ENCODE measurements at regions not wholly inside any gene's neighbourhood (a gene's known extent, or its start where the extent isn't known, plus 50 kb on each side); places are given as distances from the start of the nearest gene placed in this dataset.
A peak's percentile ranks its signal among the peaks of the same experiment; 100 is the strongest.

DNA sequence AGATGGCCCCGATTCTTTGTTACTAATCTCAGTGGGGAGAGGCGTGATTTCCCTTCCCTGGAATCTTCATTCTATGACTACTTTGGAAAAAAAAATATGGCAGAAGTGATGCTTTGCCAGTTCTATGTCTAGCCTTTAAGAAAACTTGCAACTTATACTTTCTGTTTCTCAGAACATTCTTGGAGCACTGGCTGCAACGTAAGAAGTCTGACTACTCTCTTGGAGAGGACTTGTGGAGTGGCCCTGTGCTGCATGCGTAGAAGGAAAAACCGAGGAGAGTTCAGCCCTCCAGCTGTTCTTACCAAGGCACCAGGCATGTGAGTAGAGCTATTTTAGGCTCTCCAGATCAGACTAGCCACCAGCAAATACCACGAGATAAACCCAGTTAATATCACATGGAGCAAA lies 77.6 kb upstream of the STXBP5 start:
- ATAC-seq (peak; percentile 68 to 75), DNase-seq (no peak)
- Histone ChIP-seq H3K27ac (ENCODE audit: low read length) (no peak overlapping the region), H3K4me3 (ENCODE audit: low read length) (no peak overlapping the region), H3K27me3 (ENCODE audit: control insufficient read depth, insufficient read depth) (no peaks in the 10 kb centered on the region), H3K9me3 (ENCODE audit: control insufficient read depth, low read length) (no peaks in the 10 kb centered on the region), H3K4me1 (ENCODE audit: control insufficient read depth, insufficient read depth, low read length) (no peaks in the 10 kb centered on the region)
- 60% methylated on average over 6 of the region's 6 CpGs for WGBS
- intact Hi-C loops (cut with DNase I) = no loop called here

GRCh38 chr6:147127587-147127986 lies 76.6 kb upstream of the STXBP5 start:
- no peak for DNase-seq
- no peak for ATAC-seq
- no peak overlapping the region for H3K27ac ChIP-seq (ENCODE audit: low read length)
- H3K4me1 ChIP-seq (ENCODE audit: control insufficient read depth, insufficient read depth, low read length) = peaks cover 2% of the 10 kb centered on the region
- intact Hi-C loops (cut with DNase I) = no loop called here
- 81% methylated on average over 2 of the region's 2 CpGs for WGBS
- no peaks in the 10 kb centered on the region for H3K27me3 ChIP-seq (ENCODE audit: control insufficient read depth, insufficient read depth)
- H3K4me3 ChIP-seq (ENCODE audit: low read length) = no peak overlapping the region
- no peaks in the 10 kb centered on the region for H3K9me3 ChIP-seq (ENCODE audit: control insufficient read depth, low read length)

GRCh38 chr6:147128056-147128455 lies 76.2 kb upstream of the STXBP5 start:
- DNase-seq = no peak
- H3K27me3 ChIP-seq (ENCODE audit: control insufficient read depth, insufficient read depth) = no peaks in the 10 kb centered on the region
- intact Hi-C loops (cut with DNase I) = no loop called here

DNA sequence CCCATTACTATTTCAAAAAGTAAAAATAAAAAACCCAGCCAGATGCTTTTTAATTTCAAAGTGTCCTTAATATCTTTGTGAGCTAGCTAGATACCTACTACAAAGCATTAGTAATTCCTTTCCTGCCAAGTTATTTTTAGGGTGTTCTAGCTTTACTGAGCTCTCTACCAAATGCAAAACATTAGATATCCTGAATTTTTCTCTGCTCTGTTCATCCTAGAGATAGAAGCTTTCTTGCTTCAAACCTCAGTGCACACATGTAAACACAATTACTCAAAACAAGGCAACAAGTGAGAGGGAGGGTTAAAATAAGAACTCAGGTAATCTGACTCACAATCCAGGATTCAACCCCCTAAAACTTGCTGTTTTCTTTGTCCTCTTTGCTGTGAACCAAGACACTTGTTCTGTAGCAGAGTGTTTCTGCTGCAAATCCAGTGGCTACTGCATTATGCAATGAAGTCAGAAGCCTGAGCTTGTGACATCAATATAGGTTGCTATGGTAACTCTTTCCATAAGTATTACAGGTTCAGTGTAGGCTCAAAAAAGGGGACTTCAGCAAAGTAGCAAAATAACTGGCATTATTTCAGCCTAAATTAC lies 72.6 kb upstream of the STXBP5 start:
- peaks cover 2% of the 10 kb centered on the region for H3K4me1 ChIP-seq (ENCODE audit: control insufficient read depth, insufficient read depth, low read length)
- ATAC-seq (no peak), DNase-seq (no peak)
- H3K4me3 ChIP-seq (ENCODE audit: low read length) = no peak overlapping the region
- H3K27me3 ChIP-seq (ENCODE audit: control insufficient read depth, insufficient read depth) = no peaks in the 10 kb centered on the region
- intact Hi-C loops (cut with DNase I) = no loop called here
- H3K9me3 ChIP-seq (ENCODE audit: control insufficient read depth, low read length) = no peaks in the 10 kb centered on the region
- H3K27ac ChIP-seq (ENCODE audit: low read length) = no peak overlapping the region

More at GRCh38 chr6:147128056-147128455, 76.2 kb upstream of the STXBP5 start:
- WGBS = 96% methylated on average over 2 of the region's 2 CpGs
- no peak overlapping the region for H3K4me3 ChIP-seq (ENCODE audit: low read length)
- no peak overlapping the region for H3K27ac ChIP-seq (ENCODE audit: low read length)
- ATAC-seq = no peak
- H3K4me1 ChIP-seq (ENCODE audit: control insufficient read depth, insufficient read depth, low read length) = peaks cover 2% of the 10 kb centered on the region
- H3K9me3 ChIP-seq (ENCODE audit: control insufficient read depth, low read length) = no peaks in the 10 kb centered on the region

GRCh38 chr6:147132889-147133288 lies 71.3 kb upstream of the STXBP5 start:
- DNase-seq = no peak
- Histone ChIP-seq H3K9me3 (ENCODE audit: control insufficient read depth, low read length) (no peaks in the 10 kb centered on the region), H3K4me1 (ENCODE audit: control insufficient read depth, insufficient read depth, low read length) (peaks cover 2% of the 10 kb centered on the region), H3K27ac (ENCODE audit: low read length) (no peak overlapping the region), H3K27me3 (ENCODE audit: control insufficient read depth, insufficient read depth) (no peaks in the 10 kb centered on the region), H3K4me3 (ENCODE audit: low read length) (no peak overlapping the region)
- intact Hi-C loops (cut with DNase I) = no loop called here
- no peak for ATAC-seq
- WGBS = 93% methylated on average over 3 of the region's 3 CpGs

DNA sequence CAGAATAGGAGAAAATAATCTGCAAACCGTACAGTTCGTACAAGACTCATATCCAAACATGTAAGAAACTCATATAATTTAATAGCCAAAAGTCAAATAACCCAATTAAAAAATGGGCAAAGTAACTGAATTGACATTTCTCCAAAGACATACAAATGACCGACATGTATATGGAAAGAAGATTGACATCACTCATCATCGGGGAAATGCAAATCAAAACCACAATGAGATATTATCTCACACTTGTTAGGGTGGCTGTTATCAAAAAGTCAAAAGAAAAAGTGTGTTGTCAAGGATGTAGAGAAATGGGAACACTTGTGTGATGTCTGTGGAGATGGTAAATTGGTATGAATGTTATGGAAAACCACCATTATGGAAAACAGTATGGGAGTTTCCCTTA lies 70.5 kb upstream of the STXBP5 start:
- no peak for DNase-seq
- no peak overlapping the region for H3K27ac ChIP-seq (ENCODE audit: low read length)
- intact Hi-C loops (cut with DNase I) = no loop called here
- H3K9me3 ChIP-seq (ENCODE audit: control insufficient read depth, low read length) = no peaks in the 10 kb centered on the region
- no peak overlapping the region for H3K4me3 ChIP-seq (ENCODE audit: low read length)
- H3K27me3 ChIP-seq (ENCODE audit: control insufficient read depth, insufficient read depth) = no peaks in the 10 kb centered on the region
- peaks cover 2% of the 10 kb centered on the region for H3K4me1 ChIP-seq (ENCODE audit: control insufficient read depth, insufficient read depth, low read length)
- 93% methylated on average over 4 of the region's 4 CpGs for WGBS
- no peak for ATAC-seq

DNA sequence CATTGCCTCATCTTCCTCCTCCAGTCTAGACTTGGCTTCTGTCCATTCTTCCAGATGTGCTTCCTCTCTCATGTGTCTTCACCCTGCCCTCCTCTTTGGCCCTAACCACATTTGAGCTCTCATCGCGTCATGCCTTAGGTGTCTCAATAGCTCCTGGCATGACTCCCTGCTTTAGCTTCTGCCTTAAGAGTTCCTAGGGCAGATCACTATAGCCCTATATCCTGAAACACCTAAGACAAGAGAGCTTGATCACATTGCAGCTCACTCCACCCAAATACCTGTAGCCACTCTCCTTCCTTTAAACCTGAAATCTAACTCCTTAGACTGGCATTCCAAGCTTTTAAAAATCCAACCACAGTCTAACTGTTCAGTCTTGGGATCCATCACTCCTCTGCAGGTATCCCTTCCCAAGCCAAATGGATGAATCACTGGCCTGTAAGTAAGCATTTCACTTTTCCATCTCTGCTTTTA lies 69.0 kb upstream of the STXBP5 start:
- peaks cover 2% of the 10 kb centered on the region for H3K4me1 ChIP-seq (ENCODE audit: control insufficient read depth, insufficient read depth, low read length)
- H3K27ac ChIP-seq (ENCODE audit: low read length) = no peak overlapping the region
- H3K9me3 ChIP-seq (ENCODE audit: control insufficient read depth, low read length) = no peaks in the 10 kb centered on the region
- no peaks in the 10 kb centered on the region for H3K27me3 ChIP-seq (ENCODE audit: control insufficient read depth, insufficient read depth)
- peak in 1 of 3 donors; percentile 11 for DNase-seq
- WGBS = 38% methylated on average over 2 of the region's 2 CpGs
- no peak for ATAC-seq
- intact Hi-C loops (cut with DNase I) = no loop called here
- H3K4me3 ChIP-seq (ENCODE audit: low read length) = no peak overlapping the region

DNA sequence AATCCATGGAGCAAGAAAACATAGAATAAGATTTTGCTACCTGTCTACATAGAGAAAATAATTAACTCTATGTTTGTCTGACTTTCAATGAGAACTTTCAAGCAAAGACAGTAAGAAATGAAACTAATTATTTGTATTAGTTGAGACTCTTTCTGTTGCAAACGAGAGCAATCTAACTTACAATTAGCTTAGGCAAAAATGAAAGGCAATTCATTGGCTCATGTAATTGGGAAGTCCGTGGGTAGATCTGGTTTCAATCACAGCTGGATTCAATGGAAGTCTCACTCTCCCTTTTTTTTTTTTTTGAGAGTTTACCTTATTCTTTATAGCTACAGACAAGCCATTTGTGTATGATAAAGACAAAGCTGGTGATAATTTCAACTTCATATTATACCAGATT lies 68.2 kb upstream of the STXBP5 start:
- H3K4me1 ChIP-seq (ENCODE audit: control insufficient read depth, insufficient read depth, low read length) = peaks cover 2% of the 10 kb centered on the region
- intact Hi-C loops (cut with DNase I) = no loop called here
- H3K4me3 ChIP-seq (ENCODE audit: low read length) = no peak overlapping the region
- ATAC-seq = no peak
- H3K27me3 ChIP-seq (ENCODE audit: control insufficient read depth, insufficient read depth) = no peaks in the 10 kb centered on the region
- WGBS = 64% methylated on average over 2 of the region's 2 CpGs
- DNase-seq = no peak
- H3K27ac ChIP-seq (ENCODE audit: low read length) = no peak overlapping the region
- H3K9me3 ChIP-seq (ENCODE audit: control insufficient read depth, low read length) = no peaks in the 10 kb centered on the region

GRCh38 chr6:147137986-147138385 lies 66.2 kb upstream of the STXBP5 start:
- WGBS = 90% methylated on average over 4 of the region's 4 CpGs
- Histone ChIP-seq H3K4me3 (ENCODE audit: low read length) (no peak overlapping the region), H3K27ac (ENCODE audit: low read length) (no peak overlapping the region), H3K27me3 (ENCODE audit: control insufficient read depth, insufficient read depth) (no peaks in the 10 kb centered on the region), H3K4me1 (ENCODE audit: control insufficient read depth, insufficient read depth, low read length) (no peaks in the 10 kb centered on the region), H3K9me3 (ENCODE audit: control insufficient read depth, low read length) (no peaks in the 10 kb centered on the region)
- intact Hi-C loops (cut with DNase I) = no loop called here
- ATAC-seq (no peak), DNase-seq (no peak)

GRCh38 chr6:147138835-147139234 lies 65.4 kb upstream of the STXBP5 start:
- no peak for DNase-seq
- intact Hi-C loops (cut with DNase I) = no loop called here
- ATAC-seq = no peak

DNA sequence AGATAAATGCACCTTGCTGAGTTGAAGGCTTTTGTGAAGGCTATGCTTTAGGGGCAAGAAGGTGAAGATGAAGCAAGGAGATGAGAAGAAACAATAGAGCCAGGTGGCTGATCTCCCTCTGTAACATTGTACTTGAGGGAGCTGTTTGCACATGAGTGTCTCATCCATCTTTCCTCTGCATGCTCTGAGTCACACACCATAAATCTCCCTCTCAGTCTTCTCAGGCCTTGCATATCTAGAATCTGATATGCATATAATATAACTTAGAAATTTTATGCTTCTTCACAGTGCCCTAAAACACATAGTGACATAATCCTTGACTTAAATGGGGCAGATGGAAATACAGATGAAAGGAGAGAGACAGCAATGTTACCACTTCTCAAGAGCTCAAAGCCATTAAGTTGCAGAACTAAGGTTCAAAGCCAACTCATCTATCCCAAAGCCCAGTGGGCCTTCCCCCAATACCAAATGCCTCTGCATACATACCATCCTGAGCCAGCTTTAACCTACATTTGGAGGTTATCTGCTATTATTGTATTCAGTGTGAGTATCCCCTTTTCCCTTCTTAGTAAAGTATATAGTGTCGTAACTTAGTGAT lies 62.4 kb upstream of the STXBP5 start:
- 98% methylated on average over 1 of the region's 1 CpG for WGBS
- Histone ChIP-seq H3K27ac (ENCODE audit: low read length) (no peak overlapping the region), H3K27me3 (ENCODE audit: control insufficient read depth, insufficient read depth) (no peaks in the 10 kb centered on the region), H3K4me1 (ENCODE audit: control insufficient read depth, insufficient read depth, low read length) (no peaks in the 10 kb centered on the region), H3K4me3 (ENCODE audit: low read length) (no peak overlapping the region), H3K9me3 (ENCODE audit: control insufficient read depth, low read length) (no peaks in the 10 kb centered on the region)
- intact Hi-C loops (cut with DNase I) = no loop called here
- ATAC-seq = no peak
- no peak for DNase-seq

More at GRCh38 chr6:147138835-147139234, 65.4 kb upstream of the STXBP5 start:
- Histone ChIP-seq H3K4me3 (ENCODE audit: low read length) (no peak overlapping the region), H3K4me1 (ENCODE audit: control insufficient read depth, insufficient read depth, low read length) (no peaks in the 10 kb centered on the region), H3K9me3 (ENCODE audit: control insufficient read depth, low read length) (no peaks in the 10 kb centered on the region), H3K27me3 (ENCODE audit: control insufficient read depth, insufficient read depth) (no peaks in the 10 kb centered on the region), H3K27ac (ENCODE audit: low read length) (no peak overlapping the region)
- WGBS = 75% methylated on average over 3 of the region's 3 CpGs

All from right cardiac atrium (tissue), 5 donors.